ENCODE measurements at regions not wholly inside any gene's neighbourhood (a gene's known extent, or its start where the extent isn't known, plus 50 kb on each side); places are given as distances from the start of the nearest gene placed in this dataset.

DNA sequence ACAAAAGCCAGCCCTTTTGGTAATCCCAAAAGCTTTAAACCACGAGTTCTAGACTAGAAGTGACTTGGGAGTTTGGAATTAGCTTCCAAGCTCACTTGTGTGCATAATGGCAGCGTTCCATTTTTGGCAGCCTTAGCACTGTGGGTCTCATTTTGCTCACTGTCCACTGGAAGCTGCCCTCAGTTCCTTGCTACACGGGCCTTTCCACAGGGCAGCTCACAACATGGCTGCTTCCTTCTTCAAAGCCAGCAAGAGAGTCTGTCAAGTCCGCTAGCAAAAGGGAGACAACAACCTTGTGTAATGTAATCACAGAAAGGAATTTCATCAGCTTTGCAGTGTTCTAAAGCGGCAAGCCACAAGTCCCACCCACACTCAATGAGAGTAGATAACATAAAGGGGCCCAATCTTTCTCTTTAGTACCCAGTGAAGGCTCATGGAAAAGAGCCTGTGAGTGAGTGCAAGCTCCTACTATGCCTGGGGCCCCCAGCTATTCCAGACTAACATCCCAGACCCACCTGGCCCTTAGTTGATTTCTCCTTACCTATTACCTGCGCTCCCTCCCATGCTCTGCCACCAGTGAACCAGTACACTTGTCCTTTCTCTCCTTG is 168.5 kb upstream of the FOXN2 start:
- TF ChIP-seq ZNF114 (CRISPR knock-in tag; IDR thresholded peaks at IDR 0.05) (no peak), CREB1 (CRISPR knock-in tag; IDR thresholded peaks at IDR 0.05; ENCODE audit: low read depth) (no peak), JUNB (IDR thresholded peaks at IDR 0.05; ENCODE audit: unreplicated experiment) (no peak), ZNF331 (CRISPR knock-in tag; IDR thresholded peaks at IDR 0.05; ENCODE audit: low read depth) (no peak), REST (IDR thresholded peaks at IDR 0.05; ENCODE audit: unreplicated experiment) (no peak), EZH2 (IDR thresholded peaks at IDR 0.05; ENCODE audit: low read depth, unreplicated experiment) (no peak), ETS1 (IDR thresholded peaks at IDR 0.05) (no peak), POLR2AphosphoS5 (IDR thresholded peaks at IDR 0.05; ENCODE audit: low read depth) (no peak)
- TF ChIP-seq, protein P1, sequence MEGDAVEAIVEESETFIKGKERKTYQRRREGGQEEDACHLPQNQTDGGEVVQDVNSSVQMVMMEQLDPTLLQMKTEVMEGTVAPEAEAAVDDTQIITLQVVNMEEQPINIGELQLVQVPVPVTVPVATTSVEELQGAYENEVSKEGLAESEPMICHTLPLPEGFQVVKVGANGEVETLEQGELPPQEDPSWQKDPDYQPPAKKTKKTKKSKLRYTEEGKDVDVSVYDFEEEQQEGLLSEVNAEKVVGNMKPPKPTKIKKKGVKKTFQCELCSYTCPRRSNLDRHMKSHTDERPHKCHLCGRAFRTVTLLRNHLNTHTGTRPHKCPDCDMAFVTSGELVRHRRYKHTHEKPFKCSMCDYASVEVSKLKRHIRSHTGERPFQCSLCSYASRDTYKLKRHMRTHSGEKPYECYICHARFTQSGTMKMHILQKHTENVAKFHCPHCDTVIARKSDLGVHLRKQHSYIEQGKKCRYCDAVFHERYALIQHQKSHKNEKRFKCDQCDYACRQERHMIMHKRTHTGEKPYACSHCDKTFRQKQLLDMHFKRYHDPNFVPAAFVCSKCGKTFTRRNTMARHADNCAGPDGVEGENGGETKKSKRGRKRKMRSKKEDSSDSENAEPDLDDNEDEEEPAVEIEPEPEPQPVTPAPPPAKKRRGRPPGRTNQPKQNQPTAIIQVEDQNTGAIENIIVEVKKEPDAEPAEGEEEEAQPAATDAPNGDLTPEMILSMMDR (conservative IDR thresholded peaks at IDR 0.05; ENCODE audit: low read depth in 2 of 2) = no peak
- no peaks in the 10 kb centered on the region for H3K27me3 Mint-ChIP-seq (ENCODE audit: insufficient read depth, low read depth, poor library complexity)
- no peaks in the 10 kb centered on the region for H3K36me3 ChIP-seq (ENCODE audit: insufficient read depth)
- H3K36me3 Mint-ChIP-seq (ENCODE audit: low read depth) = no peaks in the 10 kb centered on the region
- no peaks in the 10 kb centered on the region for H3K79me2 ChIP-seq (replicated peaks; ENCODE audit: insufficient read depth)
- no peaks in the 10 kb centered on the region for H4K20me1 ChIP-seq (replicated peaks; ENCODE audit: insufficient read depth)
- H3K27ac ChIP-seq (ENCODE audit: low read depth) = no peak overlapping the region
- DNase-seq (ENCODE audit: low spot score) (peak; percentile 53), ATAC-seq (peak; percentile 38; the same call in 1 of the 3 replicates)
- no peaks in the 10 kb centered on the region; the same call in 2 of the 3 replicates for H3K9me3 Mint-ChIP-seq
- peaks cover 11% of the 10 kb centered on the region; the same call in 1 of the 2 replicates for H3K9me2 ChIP-seq (ENCODE audit: insufficient read depth)
- H3K4me1 ChIP-seq (ENCODE audit: insufficient read depth) = no peaks in the 10 kb centered on the region
- H3K4me1 Mint-ChIP-seq = peaks cover 9% of the 10 kb centered on the region
- no peak overlapping the region for H3K4me3 Mint-ChIP-seq
- no peak overlapping the region for H3K4me3 ChIP-seq
- no peaks in the 10 kb centered on the region for H3F3A ChIP-seq (replicated peaks; ENCODE audit: low read depth)
- H2AFZ ChIP-seq = peak overlapping the region; percentile 81
- H3K4me2 ChIP-seq = no peak overlapping the region
- H3K27ac Mint-ChIP-seq = 0 out of 2 replicates have a peak overlapping the region, but pooled peaks have one; percentile 50
- H3K27me3 ChIP-seq (ENCODE audit: insufficient read depth) = no peaks in the 10 kb centered on the region

All from GM23338 (cell line).